ENCODE measurements at regions not wholly inside any gene's neighbourhood (a gene's known extent, or its start where the extent isn't known, plus 50 kb on each side); places are given as distances from the start of the nearest gene placed in this dataset.

DNA sequence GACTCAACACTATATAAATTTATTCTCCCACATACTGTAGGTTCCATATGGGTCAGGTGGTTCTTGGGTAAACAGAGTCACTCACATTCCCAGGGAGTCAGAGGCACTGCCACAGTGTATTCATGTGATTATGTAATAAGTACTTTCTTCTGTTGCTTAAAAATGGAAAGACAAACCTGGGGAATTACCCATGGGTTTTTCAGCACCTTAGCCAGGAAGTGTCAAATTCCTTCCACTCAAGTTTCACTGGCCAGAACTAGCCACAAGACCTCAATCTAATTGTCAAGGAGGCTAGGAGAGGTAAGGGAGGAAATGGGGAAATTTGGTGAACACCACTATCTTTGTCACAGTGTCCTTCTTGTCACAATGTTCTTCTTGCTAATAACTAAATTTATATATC lies 333.2 kb upstream of the MDGA2 start:
- no peak for DNase-seq
- H3K27ac Mint-ChIP-seq: no peak overlapping the region
- H3K79me2 ChIP-seq (ENCODE audit: insufficient read depth, low read length): no peaks in the 10 kb centered on the region
- no peak overlapping the region for H3K9ac ChIP-seq (ENCODE audit: insufficient read depth, low read length, poor library complexity, severe bottlenecking)
- no peaks in the 10 kb centered on the region for H3K4me1 ChIP-seq (ENCODE audit: control insufficient read depth in 1 of 2, insufficient read depth in 2 of 2, low read length in 2 of 2)
- no peaks in the 10 kb centered on the region for H3K36me3 ChIP-seq (replicated peaks in 1 of 2; ENCODE audit: control insufficient read depth in 1 of 2, insufficient read depth in 2 of 2, low read length in 2 of 2)
- H3K27ac ChIP-seq (ENCODE audit: low read depth in 1 of 2, low read length in 2 of 2): no peak overlapping the region
- no peak overlapping the region for H3K4me3 Mint-ChIP-seq
- H4K20me1 ChIP-seq (ENCODE audit: insufficient read depth, low read length): no peaks in the 10 kb centered on the region
- intact Hi-C loops (cut with micrococcal nuclease): no loop called here
- peaks cover 0 to 6% (median 4%) of the 10 kb centered on the region in 7 donors for H3K9me3 Mint-ChIP-seq
- no peak overlapping the region for H3K4me2 ChIP-seq (replicated peaks; ENCODE audit: extremely low read depth, low read length, poor library complexity, severe bottlenecking)
- H2AFZ ChIP-seq (ENCODE audit: insufficient read depth, low read depth, low read length, poor library complexity, severe bottlenecking): no peak overlapping the region
- H3K9me3 ChIP-seq (replicated peaks in 1 of 2; ENCODE audit: control insufficient read depth in 1 of 2, insufficient read depth in 1 of 2, low read length in 2 of 2): no peaks in the 10 kb centered on the region
- H3K4me3 ChIP-seq (replicated peaks in 1 of 3; ENCODE audit: low read depth in 2 of 3, low read length in 3 of 3): no peak overlapping the region
- H3K4me1 Mint-ChIP-seq: no peaks in the 10 kb centered on the region
- H3K27me3 Mint-ChIP-seq (ENCODE audit: low read depth in 3 of 3): peaks cover 0 to 1% (median 0%) of the 10 kb centered on the region in 3 donors
- no peaks in the 10 kb centered on the region for H3K36me3 Mint-ChIP-seq
- no peaks in the 10 kb centered on the region for H3K27me3 ChIP-seq (ENCODE audit: control insufficient read depth in 2 of 2, insufficient read depth in 2 of 2, low read length in 2 of 2)
- TF ChIP-seq CTCF (IDR thresholded peaks at IDR 0.05): no peak

- Histone ChIP-seq H2AFZ (ENCODE audit: insufficient read depth, low read depth, low read length, poor library complexity, severe bottlenecking) (no peak overlapping the region), H3K36me3 (replicated peaks in 1 of 2; ENCODE audit: control insufficient read depth in 1 of 2, insufficient read depth in 2 of 2, low read length in 2 of 2) (no peaks in the 10 kb centered on the region), H3K27me3 (ENCODE audit: control insufficient read depth in 2 of 2, insufficient read depth in 2 of 2, low read length in 2 of 2) (no peaks in the 10 kb centered on the region), H3K9ac (ENCODE audit: insufficient read depth, low read length, poor library complexity, severe bottlenecking) (no peak overlapping the region), H3K4me3 (replicated peaks in 1 of 3; ENCODE audit: low read depth in 2 of 3, low read length in 3 of 3) (no peak overlapping the region), H3K27ac (ENCODE audit: low read depth in 1 of 2, low read length in 2 of 2) (no peak overlapping the region), H3K79me2 (ENCODE audit: insufficient read depth, low read length) (no peaks in the 10 kb centered on the region), H4K20me1 (ENCODE audit: insufficient read depth, low read length) (no peaks in the 10 kb centered on the region), H3K4me1 (ENCODE audit: control insufficient read depth in 1 of 2, insufficient read depth in 2 of 2, low read length in 2 of 2) (no peaks in the 10 kb centered on the region), H3K4me2 (replicated peaks; ENCODE audit: extremely low read depth, low read length, poor library complexity, severe bottlenecking) (no peak overlapping the region), H3K9me3 (replicated peaks in 1 of 2; ENCODE audit: control insufficient read depth in 1 of 2, insufficient read depth in 1 of 2, low read length in 2 of 2) (no peaks in the 10 kb centered on the region)
- DNase-seq: no peak
- Mint-ChIP-seq H3K36me3 (no peaks in the 10 kb centered on the region), H3K4me3 (no peak overlapping the region), H3K9me3 (peaks cover 0 to 6% (median 2%) of the 10 kb centered on the region in 7 donors), H3K27ac (no peak overlapping the region), H3K4me1 (no peaks in the 10 kb centered on the region), H3K27me3 (ENCODE audit: low read depth in 3 of 3) (peaks cover 0 to 2% (median 0%) of the 10 kb centered on the region in 3 donors)
- no CpG with 5 or more reads among the region's 1 CpG for WGBS (ENCODE audit: insufficient coverage)
- no peak for TF ChIP-seq CTCF (IDR thresholded peaks at IDR 0.05)
- intact Hi-C loops (cut with micrococcal nuclease): no loop called here
These were observed 330.6 kb upstream of the MDGA2 start for GRCh38 chr14:48005986-48006385.
